Stomach (tissue), 4 donors: ENCODE measurements at regions not wholly inside any gene's neighbourhood (a gene's known extent, or its start where the extent isn't known, plus 50 kb on each side); places are given as distances from the start of the nearest gene placed in this dataset.

Source experiments
- POLR2A ChIP-seq, 4 donors: fragments of 450-650 bp; IDR thresholded peaks; one replicate each; pipeline ENCODE4 v1.6.1; 2016; ENCODE audit warnings: antibody characterized with exemption in 4 of 4, control low read depth in 2 of 4, mild to moderate bottlenecking in 1 of 4, moderate library complexity in 1 of 4
- TF ChIP-seq, protein P1 (sequence below), 7 experiments: fragments of 450-650 bp in 4 of 7; fragments of 200-600 bp in 3 of 7; sonication (generic) in 3 of 7; IDR thresholded peaks; one replicate each; pipeline ENCODE4 v1.5.1; 2016 to 2019; ENCODE audit warnings: antibody characterized with exemption in 7 of 7, control low read depth in 2 of 7, mild to moderate bottlenecking in 1 of 7

- TF ChIP-seq, protein P1, sequence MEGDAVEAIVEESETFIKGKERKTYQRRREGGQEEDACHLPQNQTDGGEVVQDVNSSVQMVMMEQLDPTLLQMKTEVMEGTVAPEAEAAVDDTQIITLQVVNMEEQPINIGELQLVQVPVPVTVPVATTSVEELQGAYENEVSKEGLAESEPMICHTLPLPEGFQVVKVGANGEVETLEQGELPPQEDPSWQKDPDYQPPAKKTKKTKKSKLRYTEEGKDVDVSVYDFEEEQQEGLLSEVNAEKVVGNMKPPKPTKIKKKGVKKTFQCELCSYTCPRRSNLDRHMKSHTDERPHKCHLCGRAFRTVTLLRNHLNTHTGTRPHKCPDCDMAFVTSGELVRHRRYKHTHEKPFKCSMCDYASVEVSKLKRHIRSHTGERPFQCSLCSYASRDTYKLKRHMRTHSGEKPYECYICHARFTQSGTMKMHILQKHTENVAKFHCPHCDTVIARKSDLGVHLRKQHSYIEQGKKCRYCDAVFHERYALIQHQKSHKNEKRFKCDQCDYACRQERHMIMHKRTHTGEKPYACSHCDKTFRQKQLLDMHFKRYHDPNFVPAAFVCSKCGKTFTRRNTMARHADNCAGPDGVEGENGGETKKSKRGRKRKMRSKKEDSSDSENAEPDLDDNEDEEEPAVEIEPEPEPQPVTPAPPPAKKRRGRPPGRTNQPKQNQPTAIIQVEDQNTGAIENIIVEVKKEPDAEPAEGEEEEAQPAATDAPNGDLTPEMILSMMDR (IDR thresholded peaks at IDR 0.05), result no peak
- TF ChIP-seq POLR2A (IDR thresholded peaks at IDR 0.05), result no peak
These were observed 63.7 kb upstream of the PSMD7 start for GRCh38 chr16:74232806-74233465.
